OCI-LY1 (cell line): ENCODE measurements at regions not wholly inside any gene's neighbourhood (a gene's known extent, or its start where the extent isn't known, plus 50 kb on each side); places are given as distances from the start of the nearest gene placed in this dataset.

Experiments
- H2AFZ ChIP-seq: fragments of 200-600 bp; sonication (generic), shearing (Covaris generic); 2 replicates; pipeline ENCODE4 v1.6.0; 2014; ENCODE audit warnings: antibody characterized with exemption, mild to moderate bottlenecking, low read length
- H3F3A ChIP-seq: fragments of 200-600 bp; sonication (generic), shearing (Covaris generic); 2 replicates; pipeline ENCODE4 v1.6.0; 2014; ENCODE audit warnings: mild to moderate bottlenecking, antibody characterized with exemption, low read length, moderate library complexity; ENCODE audit not compliant: insufficient read depth
- H3K27ac ChIP-seq: fragments of 200-600 bp; sonication (generic); 2 replicates; pipeline ENCODE4 v1.5.1; 2014; ENCODE audit warnings: low read length, mixed run types, mild to moderate bottlenecking, low read depth; ENCODE audit not compliant: poor library complexity, severe bottlenecking
- H3K27me3 ChIP-seq: fragments of 200-600 bp; sonication (generic); 2 replicates; pipeline ENCODE4 v1.6.0; 2014; ENCODE audit warnings: antibody characterized with exemption, mild to moderate bottlenecking, low read length, moderate library complexity; ENCODE audit not compliant: insufficient read depth
- H3K36me3 ChIP-seq: fragments of 200-600 bp; sonication (generic); 2 replicates; pipeline ENCODE4 v1.6.1; 2014; ENCODE audit warnings: mild to moderate bottlenecking, antibody characterized with exemption, low read length, moderate library complexity, mixed read lengths; ENCODE audit not compliant: insufficient read depth
- H3K4me1 ChIP-seq: fragments of 200-600 bp; sonication (generic); 2 replicates; pipeline ENCODE4 v1.5.1; 2014; ENCODE audit warnings: mild to moderate bottlenecking, low read length, moderate library complexity; ENCODE audit not compliant: insufficient read depth, severe bottlenecking
- H3K4me2 ChIP-seq: fragments of 200-600 bp; sonication (generic), shearing (Covaris generic); 2 replicates; pipeline ENCODE4 v1.6.1; 2014; ENCODE audit warnings: low read length
- H3K4me3 ChIP-seq: fragments of 200-600 bp; sonication (generic); 2 replicates; pipeline ENCODE4 v1.5.1; 2014; ENCODE audit warnings: low read length, low read depth, mild to moderate bottlenecking, mixed read lengths; ENCODE audit not compliant: poor library complexity, severe bottlenecking
- H3K79me2 ChIP-seq: fragments of 200-600 bp; shearing (Covaris generic); 2 replicates; pipeline ENCODE4 v1.6.1; 2016; ENCODE audit warnings: mixed run types, low read length, mixed read lengths; ENCODE audit not compliant: insufficient read depth
- H3K9ac ChIP-seq: fragments of 200-600 bp; sonication (generic), shearing (Covaris generic); 2 replicates; pipeline ENCODE4 v1.6.1; 2014; ENCODE audit warnings: mild to moderate bottlenecking, low read length, mixed read lengths
- H3K9me2 ChIP-seq: fragments of 200-600 bp; sonication (generic), shearing (Covaris generic); 2 replicates; pipeline ENCODE4 v1.6.1; 2014; ENCODE audit warnings: low read depth, mild to moderate bottlenecking, low read length, mixed read lengths
- H3K9me3 ChIP-seq: fragments of 200-600 bp; shearing (Covaris generic); 2 replicates; pipeline ENCODE4 v1.6.1; 2014; ENCODE audit warnings: low read length, mixed read lengths
- H4K20me1 ChIP-seq: fragments of 200-600 bp; sonication (generic), shearing (Covaris generic); 2 replicates; pipeline ENCODE4 v1.6.0; 2016; ENCODE audit warnings: mild to moderate bottlenecking, low read length; ENCODE audit not compliant: insufficient read depth
- CTCF ChIP-seq: fragments of 200-600 bp; sonication (generic), shearing (Covaris generic); IDR thresholded peaks from 2 replicates; pipeline ENCODE4 v1.5.1; 2017; ENCODE audit warnings: mild to moderate bottlenecking, antibody characterized with exemption, low read length, moderate library complexity, mixed read lengths
- EZH2 ChIP-seq: fragments of 200-600 bp; sonication (generic), shearing (Covaris generic); IDR thresholded peaks from 2 replicates; pipeline ENCODE4 v1.8.0; 2017; ENCODE audit warnings: borderline replicate concordance, mixed run types, mild to moderate bottlenecking, antibody characterized with exemption, low read length, moderate library complexity, mixed read lengths

DNA sequence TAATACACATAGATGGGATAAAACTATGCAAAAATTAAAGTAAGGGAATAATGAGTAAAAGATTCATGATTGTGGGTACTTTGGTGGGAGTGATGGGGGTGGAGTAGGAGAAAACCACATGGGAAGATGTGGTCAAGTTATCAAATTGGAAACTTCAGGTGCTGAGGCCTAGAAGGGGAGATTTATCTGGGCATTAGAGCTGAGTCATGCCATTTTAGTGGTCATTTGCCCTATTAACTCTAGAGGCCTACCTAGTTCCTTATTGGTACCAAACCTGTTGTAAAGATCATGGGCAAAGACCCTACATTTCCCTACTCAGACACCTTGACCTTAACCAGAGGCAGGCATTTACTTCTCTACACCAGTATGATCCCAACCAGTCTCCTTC is 125.9 kb upstream of the BCL6 start:
- no peaks in the 10 kb centered on the region for H3K9me3 ChIP-seq
- no peaks in the 10 kb centered on the region for H3K9me2 ChIP-seq
- no peaks in the 10 kb centered on the region for H4K20me1 ChIP-seq
- no peaks in the 10 kb centered on the region for H3K79me2 ChIP-seq
- H3K36me3 ChIP-seq: no peaks in the 10 kb centered on the region
- H3K4me2 ChIP-seq: no peak overlapping the region
- no peaks in the 10 kb centered on the region for H3F3A ChIP-seq
- no peak overlapping the region for H2AFZ ChIP-seq
- H3K27me3 ChIP-seq: no peaks in the 10 kb centered on the region
- no peak overlapping the region for H3K27ac ChIP-seq
- no peak overlapping the region for H3K9ac ChIP-seq
- peaks cover 18% of the 10 kb centered on the region for H3K4me1 ChIP-seq
- H3K4me3 ChIP-seq: no peak overlapping the region
- no peak for TF ChIP-seq EZH2
- no peak for TF ChIP-seq CTCF

- TF ChIP-seq CTCF (no peak), EZH2 (no peak)
- Histone ChIP-seq H4K20me1 (no peaks in the 10 kb centered on the region), H3K4me2 (no peak overlapping the region), H3K27me3 (no peaks in the 10 kb centered on the region), H3K79me2 (no peaks in the 10 kb centered on the region), H3F3A (no peaks in the 10 kb centered on the region), H3K36me3 (no peaks in the 10 kb centered on the region), H3K9ac (no peak overlapping the region), H3K9me2 (no peaks in the 10 kb centered on the region), H3K4me1 (peaks cover 18% of the 10 kb centered on the region), H3K27ac (no peak overlapping the region), H2AFZ (no peak overlapping the region), H3K4me3 (no peak overlapping the region), H3K9me3 (no peaks in the 10 kb centered on the region)
Observed at GRCh38 chr3:187871848-187872247, 126.6 kb upstream of the BCL6 start.

- Histone ChIP-seq H3K4me2 (no peak overlapping the region), H3K36me3 (no peaks in the 10 kb centered on the region), H2AFZ (no peak overlapping the region), H3K4me1 (peaks cover 18% of the 10 kb centered on the region), H3K27ac (no peak overlapping the region), H3K9me3 (no peaks in the 10 kb centered on the region), H3K79me2 (no peaks in the 10 kb centered on the region), H4K20me1 (no peaks in the 10 kb centered on the region), H3F3A (no peaks in the 10 kb centered on the region), H3K9me2 (no peaks in the 10 kb centered on the region), H3K9ac (no peak overlapping the region), H3K27me3 (no peaks in the 10 kb centered on the region), H3K4me3 (no peak overlapping the region)
- no peak for TF ChIP-seq CTCF
- TF ChIP-seq EZH2: no peak
Observed at GRCh38 chr3:187873843-187874242, 128.6 kb upstream of the BCL6 start.
